ENCODE measurements at regions not wholly inside any gene's neighbourhood (a gene's known extent, or its start where the extent isn't known, plus 50 kb on each side); places are given as distances from the start of the nearest gene placed in this dataset.

DNA sequence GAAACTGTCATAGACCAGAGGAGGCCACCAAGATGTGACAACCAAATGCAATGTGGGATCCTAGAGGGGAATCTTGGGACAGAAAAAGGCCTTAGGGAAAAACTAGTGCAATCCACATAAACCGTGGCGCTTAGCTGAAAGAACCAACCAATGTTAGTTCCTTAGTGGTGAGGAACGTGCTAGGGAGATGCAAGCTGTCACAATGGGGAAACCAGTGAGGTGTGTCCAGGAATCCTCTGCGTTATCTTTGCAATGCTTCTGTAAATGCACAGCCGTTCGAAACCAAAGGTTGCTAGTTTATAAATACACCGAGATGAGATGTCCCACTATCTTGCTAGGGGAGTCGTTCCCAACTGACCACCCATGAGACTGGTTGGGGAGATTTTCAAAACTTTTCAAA is 157.0 kb upstream of the ID2 start:
- no peak for DNase-seq

- DNase-seq: no peak
Measured at GRCh38 chr2:8525236-8525581, 156.6 kb upstream of the ID2 start.

GRCh38 chr2:8525582-8526402 is 156.1 kb upstream of the ID2 start:
- peak; percentile 98 for DNase-seq

GRCh38 chr2:8526403-8526696 is 155.5 kb upstream of the ID2 start:
- no peak for DNase-seq

- DNase-seq: no peak
Measured at GRCh38 chr2:8527031-8527430, 154.8 kb upstream of the ID2 start.

DNA sequence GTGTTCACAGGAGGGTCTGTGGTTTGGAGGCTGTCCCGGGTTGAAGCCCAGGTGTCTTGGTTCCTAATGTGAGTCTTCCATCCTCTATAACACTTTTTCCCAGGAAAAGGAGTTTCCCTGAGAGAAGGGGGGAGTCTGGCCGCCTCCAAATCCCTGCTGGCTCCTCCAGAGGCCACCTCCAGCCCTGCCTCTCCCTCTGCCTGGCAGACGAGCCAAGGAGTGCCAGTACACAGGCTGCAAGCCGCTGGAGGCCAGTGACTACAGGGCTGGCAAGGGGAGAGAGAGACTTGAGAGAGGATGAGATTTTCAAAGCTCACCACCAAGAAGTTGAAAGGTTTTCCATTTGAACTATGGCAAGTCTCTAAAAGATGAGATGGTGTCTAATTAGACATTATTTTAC is 154.2 kb upstream of the ID2 start:
- no peak for DNase-seq

DNA sequence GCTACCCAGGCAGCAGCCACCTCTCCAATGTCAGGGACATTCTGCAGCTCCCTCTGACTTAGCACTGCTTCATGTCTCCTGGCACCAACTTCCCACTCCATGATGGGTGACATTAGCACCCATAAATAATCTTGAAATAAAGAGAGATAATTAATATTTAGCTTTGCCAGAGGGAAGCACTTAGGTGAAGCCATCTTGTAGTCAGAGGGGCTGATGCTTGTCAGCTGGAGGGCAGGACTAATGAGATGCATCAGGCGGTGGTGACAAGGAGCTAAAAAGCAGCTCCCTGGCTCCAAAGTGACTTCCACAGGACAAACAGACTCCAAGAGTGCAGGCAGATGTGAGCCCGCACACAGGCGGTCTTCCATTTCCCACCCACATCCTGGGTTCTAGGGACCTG is 153.0 kb upstream of the ID2 start:
- no peak for DNase-seq

GRCh38 chr2:8529706-8530277 is 152.1 kb upstream of the ID2 start:
- no peak for DNase-seq

DNA sequence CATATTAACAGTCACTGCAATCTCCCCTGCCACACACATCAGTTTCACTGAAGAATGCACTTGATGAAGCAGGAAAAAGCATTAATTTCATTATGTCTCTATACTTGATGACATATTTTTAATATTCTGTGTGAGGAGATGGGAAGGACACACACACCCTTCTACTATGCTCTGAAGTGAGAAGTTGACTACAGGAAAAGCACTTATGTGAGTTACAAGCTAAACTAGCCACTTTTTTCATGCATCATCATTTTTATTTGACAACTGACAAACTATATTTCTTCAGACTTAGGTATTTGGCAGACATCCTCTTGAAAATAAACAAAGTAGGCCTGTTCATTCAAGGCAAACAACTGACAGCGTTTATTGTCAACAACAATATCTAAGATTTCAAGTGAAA is 150.4 kb upstream of the ID2 start:
- DNase-seq: no peak

- no peak for DNase-seq
Measured at GRCh38 chr2:8532438-8532837, 149.4 kb upstream of the ID2 start.

DNA sequence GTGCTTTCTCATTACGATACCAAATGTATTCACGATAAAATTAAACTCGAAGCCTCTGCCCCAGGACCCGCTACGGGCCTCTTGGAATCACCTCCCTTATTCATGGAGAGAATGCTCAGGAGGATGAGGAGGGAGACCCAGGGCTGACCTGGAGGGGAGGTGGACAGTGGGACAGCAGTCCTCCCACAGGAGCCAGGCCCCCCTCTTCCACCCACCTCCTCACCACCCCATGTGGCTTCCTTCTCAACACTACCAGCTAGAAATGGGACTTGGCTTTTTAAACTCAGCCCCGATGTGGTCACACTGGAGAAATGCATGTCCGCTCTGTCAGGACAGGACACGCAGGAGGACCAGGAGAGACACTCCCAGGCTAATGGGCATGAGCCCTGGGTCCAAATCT is 147.9 kb upstream of the ID2 start:
- no peak for DNase-seq

GRCh38 chr2:8534386-8534728 is 147.5 kb upstream of the ID2 start:
- DNase-seq: no peak

DNA sequence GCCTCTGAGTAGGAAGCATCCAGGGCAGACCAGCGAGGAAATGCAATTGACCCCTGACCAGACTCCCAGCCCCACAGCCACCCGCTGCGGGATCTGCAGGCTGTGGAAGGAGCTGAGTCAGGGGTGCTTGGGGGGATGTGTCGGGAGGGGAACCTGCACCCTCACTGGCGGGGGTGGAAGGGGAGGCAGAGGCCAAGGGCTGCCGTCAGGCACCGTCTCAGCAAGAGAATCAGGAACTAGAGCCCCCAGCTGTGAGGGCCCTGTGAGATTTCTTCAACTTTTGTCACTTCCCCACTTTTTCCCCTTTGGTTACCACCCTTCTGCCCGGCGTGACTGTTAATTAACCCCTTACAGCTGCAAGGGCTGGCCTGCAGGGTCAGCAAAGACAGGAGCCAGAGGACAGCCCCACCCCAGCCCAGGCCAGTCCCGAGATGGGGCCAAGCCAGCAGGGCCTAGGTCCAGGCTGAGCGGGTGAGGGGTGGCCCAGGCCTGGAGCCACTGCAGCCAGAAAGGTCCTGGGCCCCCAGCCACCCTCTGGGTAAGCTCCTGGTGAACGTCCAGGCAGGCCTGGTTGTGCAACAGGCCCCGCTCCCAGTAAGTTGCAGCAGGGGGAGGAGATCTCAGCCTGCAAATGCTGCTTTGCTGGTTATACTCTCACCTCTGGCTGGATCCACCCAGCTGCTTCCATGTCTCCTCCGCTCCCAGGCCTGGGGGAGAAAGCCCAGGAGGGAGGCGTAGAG is 147.0 kb upstream of the ID2 start:
- peak; percentile 88 for DNase-seq

GRCh38 chr2:8535469-8535795 is 146.4 kb upstream of the ID2 start:
- DNase-seq: no peak

- peak; percentile 76 for DNase-seq
Measured at GRCh38 chr2:8535821-8536685, 145.8 kb upstream of the ID2 start.

- DNase-seq: peak; percentile 64
Measured at GRCh38 chr2:8536686-8537561, 144.9 kb upstream of the ID2 start.

GRCh38 chr2:8537562-8538155 is 144.2 kb upstream of the ID2 start:
- DNase-seq: no peak

DNA sequence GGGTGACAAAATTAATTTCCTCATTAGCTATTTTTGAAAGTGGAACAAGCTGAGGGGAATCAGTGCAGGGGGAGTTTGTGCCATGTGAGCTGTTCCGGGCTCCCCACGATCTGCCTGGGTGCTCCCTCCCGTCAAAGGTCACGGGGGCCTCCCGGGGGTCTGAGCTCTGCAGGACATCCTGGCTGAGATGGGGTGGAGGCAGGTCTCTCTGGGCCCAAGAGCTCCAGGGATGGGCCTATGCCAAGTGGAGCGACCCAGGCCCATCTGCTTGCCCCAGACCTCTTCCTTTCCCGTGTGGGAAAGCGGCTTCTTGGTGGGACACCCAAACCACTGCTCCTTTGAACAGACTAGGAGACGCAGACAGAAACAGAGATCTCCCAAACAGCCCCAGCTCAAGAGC is 143.3 kb upstream of the ID2 start:
- no peak for DNase-seq

DNA sequence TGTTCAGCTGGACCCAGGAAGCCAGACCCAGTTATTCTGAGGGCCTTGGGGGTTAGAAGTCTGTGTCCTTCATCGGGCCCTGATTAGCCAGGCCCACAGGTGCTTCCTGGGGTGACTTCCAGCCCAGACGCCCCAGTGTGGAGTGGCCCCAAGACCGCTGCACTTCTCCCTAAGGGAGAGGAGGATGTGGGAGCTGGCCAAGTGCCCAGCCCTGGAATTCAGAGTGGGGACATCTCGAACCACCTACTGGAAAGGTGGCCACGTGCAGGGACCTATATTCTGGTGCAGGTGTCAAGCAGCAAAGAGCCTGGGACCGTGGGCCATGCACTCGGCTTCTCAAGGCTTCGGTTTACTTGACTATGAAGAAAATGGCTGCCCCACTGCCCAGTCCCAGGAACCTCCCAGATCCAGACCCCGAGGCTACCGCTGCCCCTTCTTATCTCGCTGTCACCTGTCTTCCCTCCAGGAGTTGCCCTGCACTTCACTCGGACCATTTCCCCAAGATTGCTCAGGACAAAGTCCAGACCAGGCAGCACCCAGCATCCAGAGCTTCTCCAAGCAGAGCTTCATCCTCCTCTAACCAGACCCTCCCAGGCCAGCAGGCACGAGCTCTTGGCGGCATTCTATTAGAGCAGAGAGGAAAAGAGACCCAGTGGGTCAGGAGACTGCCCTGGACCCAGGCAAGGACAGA is 142.8 kb upstream of the ID2 start:
- DNase-seq: no peak

- DNase-seq: peak; percentile 68
Measured at GRCh38 chr2:8539743-8540551, 141.9 kb upstream of the ID2 start.

GRCh38 chr2:8540552-8541055 is 141.3 kb upstream of the ID2 start:
- DNase-seq: no peak
